K562 (cell line): ENCODE measurements at regions not wholly inside any gene's neighbourhood (a gene's known extent, or its start where the extent isn't known, plus 50 kb on each side); places are given as distances from the start of the nearest gene placed in this dataset.

Experiments used
- ATAC-seq: fragments of 200-7000 bp; cut with Tn5 transposase; 3 replicates; pipeline ENCODE4 v1.9.1; 2020; ENCODE audit warnings: moderate library complexity
- BruUV-seq: library from RNA; stranded (reverse); fragments of 400-500 nt; replicated peaks from 2 replicates; lab custom pipeline; 2021; lab: Mats Ljungman, UMichigan
- CTCF ChIA-PET: fragments of 300-600 bp; formaldehyde crosslinking; extraction: SDS; loops from one replicate; lab custom pipeline; 2021; ENCODE audit warnings: low intra/inter-chr PET ratio; lab: Yijun Ruan, JAX
- POLR2A ChIA-PET: fragments of 300-600, 350-650 bp; sonication (Branson Sonifier 250); formaldehyde crosslinking; extraction: SDS; loops from one replicate; lab custom pipeline; 2021; ENCODE audit warnings: antibody characterized with exemption, inconsistent platforms; lab: Yijun Ruan, JAX
- DNase-seq, 4 experiments: peaks; one replicate each; pipeline versions ENCODE4 v3.0.0 to v3.0.0-alpha.2; 2011 to 2018; ENCODE audit warnings: low spot score in 3 of 4, mixed read lengths in 3 of 4; ENCODE audit errors: extremely low read depth in 1 of 4
- FAIRE-seq: peaks from 2 replicates; lab custom pipeline; 2011; peaks lifted over from hg19 to GRCh38; lab: Jason Lieb, UNC
- H2AFZ ChIP-seq: 2 replicates; pipeline ENCODE4 v1.6.0; 2011; ENCODE audit warnings: low read depth, low read length, control low read depth, inconsistent platforms
- H3K27ac ChIP-seq: fragments of 200-600 bp; 3 replicates; pipeline ENCODE4 v1.8.0; 2011; ENCODE audit warnings: low read depth, mild to moderate bottlenecking, control low read depth, inconsistent platforms, low read length, moderate library complexity, mixed read lengths; ENCODE audit errors: extremely low read depth
- H3K27me3 ChIP-seq, 2 experiments: fragments of 300-600 bp in 1 of 2; 2 replicates in 1 of 2; 3 replicates in 1 of 2; pipeline versions ENCODE4 v1.6.0 to v1.8.0; 2011; ENCODE audit warnings: inconsistent platforms in 2 of 2, low read length in 2 of 2, mild to moderate bottlenecking in 1 of 2, mixed read lengths in 1 of 2, moderate library complexity in 1 of 2; ENCODE audit not compliant: control insufficient read depth in 2 of 2, insufficient read depth in 2 of 2
- H3K36me3 ChIP-seq: fragments of 300-600 bp; 3 replicates; pipeline ENCODE4 v1.8.0; 2011; ENCODE audit warnings: mild to moderate bottlenecking, low read length, inconsistent platforms; ENCODE audit not compliant: control insufficient read depth, insufficient read depth
- H3K4me1 ChIP-seq, 2 experiments: fragments of 200-600 bp in 1 of 2; replicated peaks in 1 of 2; 2 replicates in 1 of 2; 3 replicates in 1 of 2; pipeline versions ENCODE4 v1.5.1 to v1.8.0; 2011; ENCODE audit warnings: inconsistent platforms in 2 of 2, low read length in 2 of 2, mild to moderate bottlenecking in 1 of 2, mixed read lengths in 1 of 2, moderate library complexity in 1 of 2; ENCODE audit not compliant: control insufficient read depth in 2 of 2, insufficient read depth in 2 of 2
- H3K4me2 ChIP-seq: 2 replicates; pipeline ENCODE4 v1.6.1; 2011; ENCODE audit warnings: low read length, control low read depth, inconsistent platforms, mixed read lengths; ENCODE audit not compliant: insufficient read depth
- H3K4me3 ChIP-seq: fragments of 200-600 bp; sonication (generic), shearing (Covaris generic); 2 replicates; pipeline ENCODE4 v1.5.1; 2016; ENCODE audit warnings: control low read depth, inconsistent platforms
- H3K79me2 ChIP-seq: fragments of 200-600 bp; 3 replicates; pipeline ENCODE4 v1.8.0; 2011; ENCODE audit warnings: low read length, inconsistent platforms; ENCODE audit not compliant: control insufficient read depth, insufficient read depth
- H3K9ac ChIP-seq, 2 experiments: 2 replicates each; pipeline versions ENCODE4 v1.6.0 to v1.6.1; 2011; ENCODE audit warnings: low read depth in 2 of 2, low read length in 2 of 2, control low read depth in 1 of 2, inconsistent platforms in 1 of 2, mild to moderate bottlenecking in 1 of 2, mixed read lengths in 1 of 2; ENCODE audit not compliant: insufficient read depth in 1 of 2
- H3K9me1 ChIP-seq: one replicate; pipeline ENCODE4 v1.6.0; 2011; ENCODE audit warnings: inconsistent platforms, mild to moderate bottlenecking, low read length, moderate library complexity; ENCODE audit not compliant: control insufficient read depth, insufficient read depth
- H3K9me3 ChIP-seq: replicated peaks from 2 replicates; pipeline ENCODE4 v1.5.1; 2011; ENCODE audit warnings: low read depth, low read length, inconsistent platforms; ENCODE audit not compliant: control insufficient read depth, insufficient read depth
- H4K20me1 ChIP-seq: replicated peaks from 2 replicates; pipeline ENCODE4 v1.6.1; 2011; ENCODE audit warnings: low read length, inconsistent platforms, mixed read lengths; ENCODE audit not compliant: control insufficient read depth, insufficient read depth
- CBX5 ChIP-seq: IDR thresholded peaks from 2 replicates; pipeline ENCODE4 v1.6.1; 2014; ENCODE audit warnings: low read depth, borderline replicate concordance
- CSDE1 ChIP-seq, 2 experiments: fragments of 450-650 bp; IDR thresholded peaks; 2 replicates each; pipeline ENCODE4 v1.6.1; 2016; ENCODE audit warnings: mild to moderate bottlenecking in 1 of 2
- PURB ChIP-seq: sonication (generic); formaldehyde crosslinking; IDR thresholded peaks from 2 replicates; pipeline ENCODE4 v1.9.0; 2021; ENCODE audit warnings: low read depth, mild to moderate bottlenecking, missing genetic modification reagents
- RBM17 ChIP-seq: fragments of 200-400 bp; formaldehyde crosslinking; IDR thresholded peaks from 2 replicates; pipeline ENCODE4 v1.6.1; 2017; ENCODE audit warnings: low read depth, mild to moderate bottlenecking, low read length, borderline replicate concordance
- SMC3 ChIP-seq: conservative IDR thresholded peaks from 2 replicates; pipeline ENCODE4 v1.6.1; 2011; ENCODE audit warnings: low read depth, low read length, improper control_type of control experiment; ENCODE audit not compliant: insufficient read depth
- WHSC1 ChIP-seq: IDR thresholded peaks from one replicate; pipeline ENCODE4 v1.6.1; 2012; ENCODE audit warnings: low read length, control low read depth, inconsistent platforms
- ZNF445 ChIP-seq: fragments of 250-450 bp; sonication (Bioruptor Pico); IDR thresholded peaks from 2 replicates; pipeline ENCODE4 v1.4.0; 2020; ENCODE audit warnings: low read depth, mild to moderate bottlenecking, moderate library complexity
- WGBS: fragments of 100-300 bp; shearing (Covaris generic); methylation state at CpG from one replicate; pipeline ENCODE4 v1.1.6; 2016; ENCODE audit warnings: low coverage, mixed read lengths; ENCODE audit not compliant: insufficient coverage; ENCODE audit errors: missing lambda C conversion rate; 5-methylcytosine and 5-hydroxymethylcytosine counted together
- in situ Hi-C: fragments of 300-500 bp; cut with MboI; formaldehyde crosslinking; loops from 4 replicates; pipeline ENCODE4 v1.15.0; 2018; ENCODE audit warnings: inconsistent platforms, mixed read lengths
- intact Hi-C: fragments of 100-400 bp; cut with micrococcal nuclease; formaldehyde crosslinking; loops from 2 replicates; pipeline ENCODE4 v1.14.2; 2022
- TF ChIP-seq, protein P1 (sequence below): fragments of 450-650 bp; IDR thresholded peaks from 2 replicates; pipeline ENCODE4 v1.6.1; 2017; ENCODE audit warnings: mild to moderate bottlenecking, moderate library complexity

DNA sequence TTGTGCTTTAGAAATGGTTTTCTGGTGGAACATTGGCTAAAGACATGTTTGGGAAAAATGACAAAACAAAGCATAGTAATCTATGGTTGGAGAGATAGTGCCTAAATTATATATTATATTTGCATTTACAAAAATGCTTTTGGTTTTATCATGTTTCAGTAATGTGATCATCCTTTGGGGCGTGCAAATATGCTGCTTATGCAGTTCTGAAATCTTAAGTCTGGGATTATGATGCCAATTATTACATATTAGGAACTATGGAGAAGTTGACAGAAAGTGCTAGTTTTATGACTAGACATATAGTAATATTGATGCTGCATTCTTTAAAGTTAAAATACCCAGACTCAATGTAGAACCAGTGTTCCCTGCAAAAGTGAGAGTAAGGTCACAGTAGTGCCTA is 655.0 kb downstream of the METTL15 start:
- Histone ChIP-seq H2AFZ (no peak overlapping the region), H3K36me3 (no peaks in the 10 kb centered on the region), H3K4me1 (no peaks in the 10 kb centered on the region), H4K20me1 (no peaks in the 10 kb centered on the region), H3K4me2 (no peak overlapping the region), H3K9me3 (no peaks in the 10 kb centered on the region; the same call in 1 of the 2 replicates), H3K27me3 (no peaks in the 10 kb centered on the region), H3K4me3 (no peak overlapping the region), H3K27ac (no peak overlapping the region), H3K9me1 (no peaks in the 10 kb centered on the region), H3K79me2 (no peaks in the 10 kb centered on the region), H3K9ac (no peak overlapping the region)
- no peak for FAIRE-seq
- POLR2A ChIA-PET: no interaction called here
- 0% methylated on average over 1 of the region's 1 CpG for WGBS
- in situ Hi-C loops (no loop called here), intact Hi-C loops (no loop called here)
- ATAC-seq: no peak
- BruUV-seq: no TSS peak
- CTCF ChIA-PET: no interaction called here
- TF ChIP-seq SMC3: no peak
- TF ChIP-seq CSDE1 (IDR thresholded peaks at IDR 0.05): no peak
- TF ChIP-seq, protein P1, sequence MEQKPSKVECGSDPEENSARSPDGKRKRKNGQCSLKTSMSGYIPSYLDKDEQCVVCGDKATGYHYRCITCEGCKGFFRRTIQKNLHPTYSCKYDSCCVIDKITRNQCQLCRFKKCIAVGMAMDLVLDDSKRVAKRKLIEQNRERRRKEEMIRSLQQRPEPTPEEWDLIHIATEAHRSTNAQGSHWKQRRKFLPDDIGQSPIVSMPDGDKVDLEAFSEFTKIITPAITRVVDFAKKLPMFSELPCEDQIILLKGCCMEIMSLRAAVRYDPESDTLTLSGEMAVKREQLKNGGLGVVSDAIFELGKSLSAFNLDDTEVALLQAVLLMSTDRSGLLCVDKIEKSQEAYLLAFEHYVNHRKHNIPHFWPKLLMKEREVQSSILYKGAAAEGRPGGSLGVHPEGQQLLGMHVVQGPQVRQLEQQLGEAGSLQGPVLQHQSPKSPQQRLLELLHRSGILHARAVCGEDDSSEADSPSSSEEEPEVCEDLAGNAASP: no peak
- TF ChIP-seq CBX5: no peak
- TF ChIP-seq RBM17: no peak
- TF ChIP-seq WHSC1: no peak
- TF ChIP-seq ZNF445 (CRISPR knock-in tag): no peak
- no peak for TF ChIP-seq PURB (CRISPR knock-in tag)
- no peak for DNase-seq
